ENCODE measurements at regions not wholly inside any gene's neighbourhood (a gene's known extent, or its start where the extent isn't known, plus 50 kb on each side); places are given as distances from the start of the nearest gene placed in this dataset.

DNA sequence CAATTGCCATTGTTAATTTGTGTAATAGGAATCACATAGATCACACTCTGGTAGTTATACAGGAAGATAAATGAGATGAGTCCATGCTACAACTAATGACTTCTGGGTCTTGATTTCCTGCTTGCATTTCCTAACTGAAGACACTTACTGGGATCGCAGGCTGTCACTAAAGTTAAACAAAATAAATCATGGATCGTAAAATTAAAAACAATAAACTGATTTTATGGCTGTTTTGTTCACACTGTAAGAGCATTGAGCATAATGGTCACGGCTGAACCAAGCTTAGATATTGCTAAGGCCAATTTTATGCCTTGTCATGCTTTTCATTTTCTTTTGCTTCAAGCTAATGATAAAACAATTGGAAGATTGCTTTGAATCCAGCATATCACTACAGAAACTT, 332.5 kb upstream of the CITED2 start:
- TF ChIP-seq CTCF (IDR thresholded peaks at IDR 0.05), result no peak
- TF ChIP-seq POLR2A (IDR thresholded peaks at IDR 0.05), result no peak

All from Peyer's patch (tissue), 4 donors.